SKM-1 (cell line): ENCODE measurements at regions not wholly inside any gene's neighbourhood (a gene's known extent, or its start where the extent isn't known, plus 50 kb on each side); places are given as distances from the start of the nearest gene placed in this dataset.
"Not testable (repeated sequence)": the region's sequence is repeated elsewhere in the genome, so short reads cannot be mapped to it uniquely, and the experiment has no call there.

Experiments used
- DNase-seq: peaks from one replicate; lab custom pipeline; 2025; ENCODE audit not compliant: unreplicated experiment; lab: John Stamatoyannopoulos, UW

GRCh38 chr12:114504311-114504710, 98.4 kb upstream of the TBX5 start:
- no peak for DNase-seq

DNA sequence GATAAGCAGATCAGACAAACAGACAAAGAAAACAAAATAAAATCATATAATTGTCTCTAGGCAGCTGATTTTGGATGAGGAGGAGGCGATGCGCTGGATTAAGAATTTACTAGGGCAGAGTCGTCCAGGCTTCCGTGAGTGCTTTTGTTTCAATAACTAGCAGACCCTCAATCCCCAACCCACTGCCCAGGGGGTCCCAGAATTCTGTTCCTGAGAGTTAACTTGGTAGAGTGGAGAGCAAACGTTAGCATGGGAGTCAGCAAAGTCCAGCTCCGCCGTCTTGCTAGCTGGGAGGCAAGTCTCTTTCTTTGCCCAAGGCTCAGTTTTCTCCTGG, 95.5 kb upstream of the TBX5 start:
- DNase-seq = no peak

DNA sequence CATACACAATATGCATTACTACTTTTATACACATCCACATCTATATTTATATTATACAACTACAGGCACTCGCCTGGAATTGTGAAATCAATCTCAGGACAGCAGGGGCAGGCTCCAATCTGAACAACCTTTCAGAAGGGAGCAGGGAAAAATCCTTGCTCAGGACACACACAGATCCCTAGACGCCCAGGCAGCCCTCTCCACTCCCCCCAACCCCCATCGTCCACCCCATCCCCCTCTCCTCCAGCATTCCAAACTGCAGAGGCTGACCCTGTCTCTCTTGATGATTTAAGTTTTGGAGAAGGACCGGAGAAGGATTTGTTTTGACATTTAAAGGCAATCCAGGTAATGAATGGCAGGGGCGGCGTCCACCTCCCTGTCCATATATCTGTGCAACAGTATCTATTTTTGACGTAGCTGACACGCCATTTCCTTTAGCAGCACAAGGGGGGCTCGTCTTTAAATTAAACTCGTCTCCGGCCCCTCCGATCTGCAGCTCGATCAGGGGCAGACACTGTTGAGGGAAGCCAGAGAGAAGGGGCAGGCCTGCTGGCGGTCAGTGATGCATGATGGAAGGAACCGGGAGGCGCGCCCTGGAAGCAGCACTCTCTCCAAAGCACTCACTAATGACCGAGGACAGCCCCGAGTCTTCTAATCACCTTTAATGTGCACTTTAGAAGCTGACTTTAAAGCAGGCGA, 95.0 kb upstream of the TBX5 start:
- no peak for DNase-seq

- DNase-seq = no peak
Observed at GRCh38 chr12:114500131-114500530, 94.2 kb upstream of the TBX5 start.

- no peak for DNase-seq
Observed at GRCh38 chr12:114499338-114499737, 93.4 kb upstream of the TBX5 start.

DNA sequence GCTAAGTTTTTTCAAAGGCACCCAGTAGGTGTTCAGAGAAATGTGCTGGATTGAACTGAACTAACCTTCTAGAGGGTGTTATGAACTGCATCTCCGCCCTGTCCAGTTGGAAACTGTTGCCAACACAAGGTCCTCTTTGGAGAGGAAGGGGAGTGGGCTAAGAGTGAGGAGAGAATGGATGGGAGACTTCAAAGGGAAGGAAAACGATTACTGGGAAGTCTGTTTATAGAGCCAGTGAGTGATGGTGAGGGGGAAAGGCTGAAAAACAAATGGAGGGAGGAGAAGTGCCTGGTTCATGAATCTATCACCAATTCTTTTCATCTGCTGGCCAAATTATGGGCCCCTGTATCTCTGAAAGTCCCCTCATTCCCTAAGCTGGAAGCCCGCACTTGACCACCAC, 86.0 kb upstream of the TBX5 start:
- DNase-seq = no peak

GRCh38 chr12:114484822-114485459, 79.0 kb upstream of the TBX5 start:
- not testable (repeated sequence) for DNase-seq

DNA sequence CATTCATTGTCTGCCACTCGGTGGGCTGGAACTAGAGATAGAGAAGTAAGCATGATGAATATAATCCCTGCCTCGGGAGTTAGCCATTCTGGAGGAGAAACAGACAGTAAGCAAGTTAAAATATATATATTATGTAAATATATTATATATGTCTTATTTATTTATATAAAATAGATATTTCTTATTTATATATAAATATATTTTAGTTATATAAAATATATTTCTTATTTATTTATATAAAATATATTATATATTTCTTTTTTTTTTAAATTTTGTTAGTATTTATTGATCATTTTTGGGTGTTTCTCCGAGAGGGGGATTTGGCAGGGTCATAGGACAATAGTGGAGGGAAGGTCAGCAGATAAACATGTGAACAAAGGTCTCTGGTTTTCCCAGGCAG, 78.1 kb upstream of the TBX5 start:
- DNase-seq = no peak

GRCh38 chr12:114481200-114481535, 75.2 kb upstream of the TBX5 start:
- DNase-seq = no peak

DNA sequence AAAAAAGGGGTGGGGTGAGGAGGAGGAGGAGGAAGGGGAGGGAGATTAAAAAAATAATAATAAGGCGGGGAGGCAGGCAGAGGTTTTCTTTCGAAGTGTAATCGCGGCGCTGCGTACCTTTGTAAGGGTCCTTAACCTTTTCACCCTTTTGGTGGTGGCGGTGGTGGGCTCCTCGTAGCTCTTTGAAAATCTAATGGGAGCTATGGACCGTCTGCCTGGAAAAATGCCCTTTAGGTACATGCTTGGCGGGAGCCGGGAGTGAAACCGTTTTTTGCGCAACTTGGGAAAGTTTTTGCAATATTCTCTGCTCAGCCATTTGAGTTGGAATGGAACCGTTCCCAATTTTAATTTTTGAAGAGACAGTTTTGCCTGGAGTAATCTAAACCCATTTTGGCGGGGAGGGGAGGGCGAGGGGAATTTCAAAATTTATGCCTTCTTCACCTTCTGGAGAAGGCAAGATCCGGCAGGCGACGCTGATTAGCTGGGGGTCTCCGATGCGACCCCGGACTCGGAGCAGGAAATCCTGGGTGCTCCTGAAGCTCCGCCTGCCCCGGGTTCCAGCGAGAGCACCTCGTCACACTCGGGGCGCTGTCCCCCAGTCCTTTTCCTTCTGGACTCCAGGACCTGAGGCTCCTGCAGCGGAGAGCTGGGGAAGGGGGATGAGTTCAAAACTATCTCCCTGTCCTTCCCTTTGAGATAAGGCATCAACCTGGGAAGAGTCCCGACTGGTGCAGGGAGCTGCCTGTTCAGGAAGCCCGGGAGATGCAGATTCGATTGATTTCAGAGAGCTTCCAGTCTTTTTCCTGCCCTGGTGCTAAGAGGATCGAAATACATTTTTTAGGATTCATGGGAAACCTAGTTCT, 74.6 kb upstream of the TBX5 start:
- no peak for DNase-seq

DNA sequence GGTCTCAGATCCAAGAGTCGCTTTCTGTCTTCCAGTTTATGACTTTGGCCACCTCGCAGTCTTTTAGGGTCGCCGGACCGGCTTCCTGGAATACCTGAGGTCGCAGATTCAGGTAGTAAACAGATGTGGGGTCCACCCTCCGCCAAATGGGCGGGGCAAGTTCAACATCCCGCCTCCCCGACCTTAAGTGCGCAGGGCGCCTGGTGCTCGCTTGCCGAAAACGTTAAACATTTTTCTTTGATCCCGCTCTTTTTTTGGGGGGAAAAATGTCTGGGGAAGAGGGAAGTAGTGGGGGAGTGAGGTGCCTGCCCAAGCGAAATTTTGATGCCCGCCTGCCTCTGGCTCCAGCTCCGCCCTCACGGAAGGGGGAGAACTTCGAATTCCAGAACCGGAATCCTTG, 73.9 kb upstream of the TBX5 start:
- no peak for DNase-seq

DNA sequence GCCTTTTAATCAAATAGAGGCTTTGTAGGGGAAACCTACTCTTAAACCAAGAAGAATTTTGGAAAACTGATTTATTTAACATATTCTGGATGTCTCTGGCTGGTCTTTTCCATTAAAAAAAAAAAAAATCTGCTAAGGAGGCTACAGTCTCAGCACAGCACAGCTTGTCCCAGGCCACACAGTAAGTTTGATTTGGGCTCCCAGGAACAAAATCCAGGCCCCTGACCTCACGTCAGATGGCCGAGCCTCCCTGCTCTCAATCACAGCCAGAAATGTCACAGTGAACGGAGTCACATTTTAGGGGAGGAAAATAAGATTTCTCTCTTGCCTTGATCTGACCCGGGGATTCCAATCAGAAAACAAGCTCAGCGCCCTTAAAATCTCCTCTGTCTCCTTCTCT, 72.9 kb upstream of the TBX5 start:
- DNase-seq = no peak

DNA sequence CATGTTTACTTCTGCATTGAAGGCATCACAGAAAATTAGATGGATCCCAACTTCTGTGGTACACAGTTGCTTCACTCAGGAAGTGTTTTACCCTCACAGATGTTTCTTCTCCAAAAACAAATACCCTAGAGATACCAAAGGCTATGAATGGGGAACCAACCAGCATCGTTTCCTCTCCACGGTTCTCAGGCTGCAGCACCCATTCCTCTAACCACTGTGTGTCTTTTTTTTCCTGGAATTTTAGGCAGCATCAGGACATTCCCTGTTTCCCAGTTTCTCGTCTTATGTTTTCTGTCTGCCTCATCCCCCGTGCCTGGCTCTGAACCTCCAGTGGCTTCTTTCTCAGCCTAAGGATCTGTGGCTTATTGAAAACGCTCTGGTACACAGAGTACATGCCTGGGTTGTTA, 72.0 kb upstream of the TBX5 start:
- DNase-seq = no peak

DNA sequence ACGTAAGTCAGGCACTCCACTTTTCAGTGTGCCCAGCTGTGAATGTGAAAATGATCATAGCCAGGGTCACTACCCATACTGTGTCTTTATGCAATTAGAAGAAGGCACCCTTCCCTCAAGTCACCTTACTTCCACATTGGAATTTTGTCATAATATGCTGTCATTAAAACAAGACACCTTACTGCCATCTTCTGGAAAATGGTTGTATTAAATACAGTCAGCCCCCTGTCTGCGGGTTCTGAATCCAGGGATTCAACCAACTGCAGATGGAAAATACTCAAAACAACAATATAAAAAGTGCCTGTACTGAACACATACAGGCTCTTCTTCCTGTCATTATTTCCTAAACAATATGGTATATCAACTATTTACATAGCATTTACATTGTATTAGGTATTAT, 70.2 kb upstream of the TBX5 start:
- DNase-seq = no peak

GRCh38 chr12:114473717-114474116, 67.8 kb upstream of the TBX5 start:
- DNase-seq = no peak

DNA sequence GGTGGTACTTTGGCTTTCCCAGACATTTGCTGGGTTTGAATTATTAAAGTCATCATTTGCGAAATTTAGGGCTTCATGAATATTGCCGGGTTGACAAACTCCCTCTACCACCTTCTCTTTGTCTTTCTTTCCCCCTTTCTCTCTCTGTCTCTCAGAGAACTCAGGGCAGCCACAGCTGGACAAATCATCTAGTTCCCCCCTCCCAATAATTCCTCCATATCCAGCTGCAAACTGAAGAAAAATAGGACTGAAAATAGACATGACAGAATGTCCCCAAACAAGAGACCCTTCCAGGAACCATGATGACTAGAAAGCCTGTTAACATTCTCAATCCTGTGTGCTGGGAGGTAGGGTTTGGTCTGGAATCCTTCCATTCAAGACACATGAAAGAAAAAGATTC, 67.1 kb upstream of the TBX5 start:
- DNase-seq = no peak

DNA sequence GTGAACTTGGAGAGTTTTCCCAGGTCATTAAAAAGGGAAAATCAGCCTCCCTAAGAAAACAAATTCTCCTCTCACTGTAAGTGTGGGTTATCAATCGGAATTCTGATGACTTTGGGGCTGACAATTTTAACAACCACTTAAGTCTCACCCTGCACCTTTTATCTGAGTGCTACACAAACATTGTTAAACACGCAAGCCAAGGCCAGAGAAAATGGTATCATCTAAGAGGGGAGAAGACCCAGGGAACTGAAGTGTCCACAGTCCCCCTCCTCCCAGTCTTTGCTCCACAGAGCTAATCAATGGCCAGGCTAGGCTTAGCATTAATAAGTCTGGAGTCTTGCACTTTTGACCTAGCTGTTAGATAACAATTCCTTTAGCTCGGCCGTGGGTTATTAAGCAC, 51.7 kb upstream of the TBX5 start:
- no peak for DNase-seq
